ENCODE measurements at regions not wholly inside any gene's neighbourhood (a gene's known extent, or its start where the extent isn't known, plus 50 kb on each side); places are given as distances from the start of the nearest gene placed in this dataset.

DNA sequence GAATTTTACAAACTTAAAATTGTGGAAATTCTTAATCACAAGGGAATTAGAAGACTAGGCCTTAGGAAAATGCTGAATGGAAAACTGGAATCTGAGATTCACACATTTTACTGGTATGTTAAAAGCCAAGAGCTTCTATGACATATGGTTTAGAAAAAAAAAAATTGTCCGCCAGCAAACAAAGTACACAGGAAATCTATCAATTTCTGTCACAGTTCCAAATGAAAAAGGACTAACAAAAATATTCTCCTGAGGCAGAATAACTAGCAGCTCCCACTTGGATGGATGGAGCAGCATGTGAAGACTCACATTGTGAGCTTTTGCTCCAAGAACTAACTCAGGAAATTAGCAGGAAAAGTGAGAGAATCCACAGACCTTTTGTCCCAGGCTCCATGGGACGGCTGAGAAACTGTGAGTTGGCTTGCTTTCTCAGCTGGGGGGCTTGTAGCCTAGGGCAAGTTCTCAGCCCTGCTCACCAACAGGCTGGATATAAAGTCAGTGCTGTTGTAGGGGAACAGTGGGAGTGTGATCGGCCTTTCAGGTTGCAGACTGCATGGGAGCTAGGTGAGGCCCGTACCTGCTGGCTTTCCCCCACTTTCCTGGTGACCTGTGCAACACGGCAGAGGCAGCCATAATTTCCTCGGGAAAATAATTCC is 731.1 kb upstream of the SGO1 start:
- Mint-ChIP-seq H3K4me1 (ENCODE audit: unreplicated experiment) (no peaks in the 10 kb centered on the region), H3K4me3 (ENCODE audit: unreplicated experiment) (no peak overlapping the region), H3K9me3 (ENCODE audit: unreplicated experiment) (peaks cover 4% of the 10 kb centered on the region), H3K27ac (ENCODE audit: unreplicated experiment) (no peak overlapping the region), H3K27me3 (ENCODE audit: unreplicated experiment) (no peaks in the 10 kb centered on the region), H3K36me3 (ENCODE audit: low read depth, unreplicated experiment) (no peaks in the 10 kb centered on the region)
- TF ChIP-seq, protein P1, sequence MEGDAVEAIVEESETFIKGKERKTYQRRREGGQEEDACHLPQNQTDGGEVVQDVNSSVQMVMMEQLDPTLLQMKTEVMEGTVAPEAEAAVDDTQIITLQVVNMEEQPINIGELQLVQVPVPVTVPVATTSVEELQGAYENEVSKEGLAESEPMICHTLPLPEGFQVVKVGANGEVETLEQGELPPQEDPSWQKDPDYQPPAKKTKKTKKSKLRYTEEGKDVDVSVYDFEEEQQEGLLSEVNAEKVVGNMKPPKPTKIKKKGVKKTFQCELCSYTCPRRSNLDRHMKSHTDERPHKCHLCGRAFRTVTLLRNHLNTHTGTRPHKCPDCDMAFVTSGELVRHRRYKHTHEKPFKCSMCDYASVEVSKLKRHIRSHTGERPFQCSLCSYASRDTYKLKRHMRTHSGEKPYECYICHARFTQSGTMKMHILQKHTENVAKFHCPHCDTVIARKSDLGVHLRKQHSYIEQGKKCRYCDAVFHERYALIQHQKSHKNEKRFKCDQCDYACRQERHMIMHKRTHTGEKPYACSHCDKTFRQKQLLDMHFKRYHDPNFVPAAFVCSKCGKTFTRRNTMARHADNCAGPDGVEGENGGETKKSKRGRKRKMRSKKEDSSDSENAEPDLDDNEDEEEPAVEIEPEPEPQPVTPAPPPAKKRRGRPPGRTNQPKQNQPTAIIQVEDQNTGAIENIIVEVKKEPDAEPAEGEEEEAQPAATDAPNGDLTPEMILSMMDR (IDR thresholded peaks at IDR 0.05; ENCODE audit: unreplicated experiment): no peak
- DNase-seq (ENCODE audit: low spot score): no peak

DNA sequence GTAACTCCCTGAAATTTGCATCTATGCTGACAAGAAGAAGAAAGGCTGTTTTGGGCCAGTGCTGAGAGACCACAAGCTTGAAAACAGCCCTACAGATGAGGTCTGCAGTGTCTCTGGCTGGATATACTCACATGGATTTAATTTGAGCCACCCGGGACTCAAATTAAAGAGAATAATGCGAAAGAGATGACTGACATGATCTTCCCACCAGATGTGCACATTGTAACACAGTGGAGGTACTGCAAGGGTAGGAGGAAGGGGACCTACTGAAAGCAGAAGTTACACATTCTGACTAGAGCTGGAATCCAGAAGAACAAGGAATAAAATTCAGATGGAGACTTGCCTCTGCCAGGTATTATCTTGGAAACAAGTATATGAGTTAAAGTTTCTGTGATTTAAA is 728.3 kb upstream of the SGO1 start:
- no peak for DNase-seq (ENCODE audit: low spot score)
- Mint-ChIP-seq H3K9me3 (ENCODE audit: unreplicated experiment) (no peaks in the 10 kb centered on the region), H3K4me3 (ENCODE audit: unreplicated experiment) (no peak overlapping the region), H3K27ac (ENCODE audit: unreplicated experiment) (no peak overlapping the region), H3K4me1 (ENCODE audit: unreplicated experiment) (no peaks in the 10 kb centered on the region), H3K27me3 (ENCODE audit: unreplicated experiment) (no peaks in the 10 kb centered on the region), H3K36me3 (ENCODE audit: low read depth, unreplicated experiment) (no peaks in the 10 kb centered on the region)
- TF ChIP-seq, protein P1 (IDR thresholded peaks at IDR 0.05; ENCODE audit: unreplicated experiment): no peak

DNA sequence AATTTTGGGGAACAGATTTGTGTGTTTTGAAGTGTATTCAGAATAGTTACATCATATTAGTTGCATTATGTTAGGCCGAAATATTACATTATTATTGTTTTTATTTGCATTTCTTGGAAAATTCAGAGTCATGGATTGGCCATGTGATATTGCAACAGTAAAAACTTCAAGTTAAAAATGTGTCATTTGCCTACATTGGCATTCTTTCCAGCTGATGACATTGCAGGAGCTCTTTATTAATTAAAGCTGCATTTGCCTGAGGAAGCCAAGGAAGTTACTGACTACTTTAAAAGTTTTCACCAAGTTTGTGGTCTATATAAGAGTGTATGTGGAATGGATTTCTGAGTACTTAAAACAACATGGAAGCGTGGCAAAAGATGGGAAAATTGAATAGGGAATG is 726.4 kb upstream of the SGO1 start:
- no peak for DNase-seq (ENCODE audit: low spot score)
- TF ChIP-seq, protein P1 (IDR thresholded peaks at IDR 0.05; ENCODE audit: unreplicated experiment): no peak
- Mint-ChIP-seq H3K27ac (ENCODE audit: unreplicated experiment) (no peak overlapping the region), H3K4me3 (ENCODE audit: unreplicated experiment) (no peak overlapping the region), H3K27me3 (ENCODE audit: unreplicated experiment) (no peaks in the 10 kb centered on the region), H3K4me1 (ENCODE audit: unreplicated experiment) (no peaks in the 10 kb centered on the region), H3K9me3 (ENCODE audit: unreplicated experiment) (no peaks in the 10 kb centered on the region), H3K36me3 (ENCODE audit: low read depth, unreplicated experiment) (no peaks in the 10 kb centered on the region)

DNA sequence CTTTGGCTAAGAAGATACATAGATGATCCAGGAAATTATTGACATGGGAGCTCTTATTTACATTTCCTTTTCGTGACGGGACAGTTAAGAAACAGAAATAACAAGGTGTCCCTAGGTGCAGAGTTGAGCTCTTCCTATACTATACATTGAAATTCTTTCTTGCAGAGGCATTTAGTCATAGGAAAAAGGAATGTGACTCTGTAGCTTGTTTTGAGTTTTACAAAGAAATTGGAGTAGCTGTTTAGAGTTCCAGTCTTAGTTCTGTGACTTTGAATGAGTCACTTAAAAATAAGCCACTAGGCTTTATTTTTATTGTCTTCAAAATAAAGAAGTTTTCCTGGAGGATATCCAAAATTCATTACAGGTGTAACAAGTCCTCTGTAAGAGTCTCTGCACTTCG is 723.5 kb upstream of the SGO1 start:
- DNase-seq (ENCODE audit: low spot score): no peak
- H3K27ac Mint-ChIP-seq (ENCODE audit: unreplicated experiment): no peak overlapping the region
- H3K4me1 Mint-ChIP-seq (ENCODE audit: unreplicated experiment): no peaks in the 10 kb centered on the region
- no peaks in the 10 kb centered on the region for H3K9me3 Mint-ChIP-seq (ENCODE audit: unreplicated experiment)
- H3K4me3 Mint-ChIP-seq (ENCODE audit: unreplicated experiment): no peak overlapping the region
- TF ChIP-seq, protein P1 (IDR thresholded peaks at IDR 0.05; ENCODE audit: unreplicated experiment): no peak
- no peaks in the 10 kb centered on the region for H3K36me3 Mint-ChIP-seq (ENCODE audit: low read depth, unreplicated experiment)
- H3K27me3 Mint-ChIP-seq (ENCODE audit: unreplicated experiment): no peaks in the 10 kb centered on the region

DNA sequence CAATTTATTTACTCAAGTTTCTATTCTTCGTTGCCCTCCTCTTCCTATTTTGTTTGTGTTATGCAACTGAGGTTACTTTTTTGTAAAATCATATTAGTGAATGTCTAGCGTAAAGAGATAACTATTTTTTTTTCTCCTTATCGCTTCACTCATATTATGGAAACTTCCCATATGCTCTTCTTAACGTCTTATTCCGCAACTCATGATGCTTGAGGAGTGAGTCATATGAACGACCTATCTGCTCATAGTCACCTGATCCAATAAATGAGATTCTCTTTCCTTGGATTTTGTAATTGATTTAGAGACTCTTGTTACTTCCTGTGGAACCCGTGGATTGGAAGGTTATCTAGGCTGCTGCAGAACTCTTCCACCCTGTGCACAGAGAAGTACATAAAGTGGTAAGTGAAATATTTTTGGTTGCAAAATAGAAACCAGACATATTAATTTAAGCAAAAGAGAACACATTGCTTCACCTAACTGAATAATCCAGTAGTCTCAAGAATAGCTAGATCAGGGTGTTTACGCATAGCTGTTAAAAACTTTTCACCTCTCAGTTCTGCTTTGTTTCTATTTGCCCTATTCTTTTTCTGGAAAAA is 719.3 kb upstream of the SGO1 start:
- DNase-seq (ENCODE audit: low spot score): no peak
- Mint-ChIP-seq H3K4me1 (ENCODE audit: unreplicated experiment) (no peaks in the 10 kb centered on the region), H3K9me3 (ENCODE audit: unreplicated experiment) (no peaks in the 10 kb centered on the region), H3K27me3 (ENCODE audit: unreplicated experiment) (no peaks in the 10 kb centered on the region), H3K4me3 (ENCODE audit: unreplicated experiment) (no peak overlapping the region), H3K27ac (ENCODE audit: unreplicated experiment) (no peak overlapping the region), H3K36me3 (ENCODE audit: low read depth, unreplicated experiment) (no peaks in the 10 kb centered on the region)
- TF ChIP-seq, protein P1 (IDR thresholded peaks at IDR 0.05; ENCODE audit: unreplicated experiment): no peak
